OCI-LY7 (cell line): ENCODE measurements at regions not wholly inside any gene's neighbourhood (a gene's known extent, or its start where the extent isn't known, plus 50 kb on each side); places are given as distances from the start of the nearest gene placed in this dataset.

Source experiments
- BruUV-seq: library from RNA; stranded (reverse); fragments of 400-500 nt; replicated peaks from 2 replicates; lab custom pipeline; 2021; lab: Mats Ljungman, UMichigan
- CTCF ChIA-PET: fragments of 300-600 bp; sonication (Branson Sonifier 250); formaldehyde crosslinking; loops from one replicate; lab custom pipeline; 2022; ENCODE audit warnings: antibody characterized with exemption; ENCODE audit not compliant: unreplicated experiment; lab: Charles Lee
- POLR2A ChIA-PET: fragments of 300-600 bp; sonication (Branson Sonifier 250); formaldehyde crosslinking; loops from one replicate; lab custom pipeline; 2022; ENCODE audit warnings: antibody characterized with exemption; lab: Charles Lee
- DNase-seq: peaks from one replicate; pipeline ENCODE4 v3.0.0-alpha.2; 2015; ENCODE audit warnings: low spot score
- H2AFZ ChIP-seq: fragments of 200-600 bp; sonication (generic), shearing (Covaris generic); 2 replicates; pipeline ENCODE4 v1.6.1; 2014; ENCODE audit warnings: mild to moderate bottlenecking, antibody characterized with exemption, low read length, moderate library complexity
- H3K27ac ChIP-seq: fragments of 200-600 bp; sonication (generic); 2 replicates; pipeline ENCODE4 v1.5.1; 2014; ENCODE audit warnings: mixed run types, low read depth, mild to moderate bottlenecking, moderate library complexity, low read length, inconsistent platforms; ENCODE audit not compliant: poor library complexity, severe bottlenecking
- H3K36me3 ChIP-seq: fragments of 200-600 bp; sonication (generic); 2 replicates; pipeline ENCODE4 v1.6.1; 2014; ENCODE audit warnings: mild to moderate bottlenecking, antibody characterized with exemption, low read length, moderate library complexity, mixed read lengths; ENCODE audit not compliant: insufficient read depth
- H3K4me1 ChIP-seq: fragments of 200-600 bp; sonication (generic); 2 replicates; pipeline ENCODE4 v1.5.1; 2014; ENCODE audit warnings: mild to moderate bottlenecking, low read length; ENCODE audit not compliant: insufficient read depth, poor library complexity, severe bottlenecking
- H3K4me2 ChIP-seq: fragments of 200-600 bp; sonication (generic); 2 replicates; pipeline ENCODE4 v1.6.1; 2014; ENCODE audit warnings: mild to moderate bottlenecking, low read length
- H3K4me3 ChIP-seq: fragments of 200-600 bp; sonication (generic); 2 replicates; pipeline ENCODE4 v1.5.1; 2014; ENCODE audit warnings: mild to moderate bottlenecking, low read depth, low read length; ENCODE audit not compliant: poor library complexity, severe bottlenecking
- H3K79me2 ChIP-seq: fragments of 200-600 bp; sonication (generic); 2 replicates; pipeline ENCODE4 v1.6.1; 2016; ENCODE audit warnings: low read depth, mild to moderate bottlenecking, low read length, moderate library complexity, mixed read lengths; ENCODE audit not compliant: insufficient read depth
- H3K9me2 ChIP-seq: fragments of 200-600 bp; sonication (generic); 2 replicates; pipeline ENCODE4 v1.6.1; 2016; ENCODE audit warnings: mild to moderate bottlenecking, low read length, mixed read lengths; ENCODE audit not compliant: insufficient read depth
- H3K9me3 ChIP-seq: fragments of 200-600 bp; sonication (generic); 2 replicates; pipeline ENCODE4 v1.6.1; 2014; ENCODE audit warnings: mild to moderate bottlenecking, mixed run types, low read length, mixed read lengths
- H4K20me1 ChIP-seq: fragments of 200-600 bp; sonication (generic); 2 replicates; pipeline ENCODE4 v1.6.1; 2014; ENCODE audit warnings: mild to moderate bottlenecking, antibody characterized with exemption, low read length, moderate library complexity, mixed read lengths; ENCODE audit not compliant: insufficient read depth
- EZH2phosphoT487 ChIP-seq: fragments of 200-600 bp; sonication (generic); IDR thresholded peaks from 2 replicates; pipeline ENCODE4 v1.6.1; 2018; ENCODE audit warnings: low read depth, borderline replicate concordance, mild to moderate bottlenecking, mixed run types, antibody characterized with exemption, low read length, moderate library complexity, mixed read lengths
- intact Hi-C: fragments of 100-400 bp; cut with micrococcal nuclease; formaldehyde crosslinking; loops from one replicate; pipeline ENCODE4 v1.10.0; 2022; ENCODE audit not compliant: unreplicated experiment
- TF ChIP-seq, protein P1 (sequence below): fragments of 200-600 bp; sonication (generic); conservative IDR thresholded peaks from 2 replicates; pipeline ENCODE4 v1.5.1; 2014; ENCODE audit warnings: mild to moderate bottlenecking, antibody characterized with exemption, low read length, moderate library complexity, mixed read lengths

DNA sequence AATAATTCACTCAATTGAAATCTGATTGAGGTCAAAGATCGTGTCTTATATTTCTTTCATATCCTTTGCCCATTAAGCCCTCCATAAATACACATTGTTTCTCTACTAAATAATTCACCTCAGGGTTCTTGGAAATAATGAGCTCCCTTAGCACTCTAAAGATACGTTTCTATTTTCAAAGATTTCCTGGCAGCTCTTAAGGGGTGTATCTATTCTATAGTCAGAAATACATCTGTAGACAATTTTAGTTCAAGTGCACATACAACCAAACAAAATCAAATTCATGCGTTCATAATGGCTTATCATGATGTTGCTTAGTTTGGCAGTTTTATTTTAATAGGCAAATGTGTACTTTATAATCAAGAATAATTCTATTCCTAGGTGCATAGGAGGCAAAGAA is 361.1 kb upstream of the DDHD1 start:
- Histone ChIP-seq H3K4me1 (no peaks in the 10 kb centered on the region), H3K27ac (no peak overlapping the region), H3K9me3 (no peaks in the 10 kb centered on the region), H3K9me2 (no peaks in the 10 kb centered on the region), H3K79me2 (no peaks in the 10 kb centered on the region), H3K36me3 (no peaks in the 10 kb centered on the region), H2AFZ (no peak overlapping the region), H4K20me1 (no peaks in the 10 kb centered on the region), H3K4me2 (no peak overlapping the region), H3K4me3 (no peak overlapping the region)
- POLR2A ChIA-PET: no interaction called here
- intact Hi-C loops: no loop called here
- TF ChIP-seq, protein P1, sequence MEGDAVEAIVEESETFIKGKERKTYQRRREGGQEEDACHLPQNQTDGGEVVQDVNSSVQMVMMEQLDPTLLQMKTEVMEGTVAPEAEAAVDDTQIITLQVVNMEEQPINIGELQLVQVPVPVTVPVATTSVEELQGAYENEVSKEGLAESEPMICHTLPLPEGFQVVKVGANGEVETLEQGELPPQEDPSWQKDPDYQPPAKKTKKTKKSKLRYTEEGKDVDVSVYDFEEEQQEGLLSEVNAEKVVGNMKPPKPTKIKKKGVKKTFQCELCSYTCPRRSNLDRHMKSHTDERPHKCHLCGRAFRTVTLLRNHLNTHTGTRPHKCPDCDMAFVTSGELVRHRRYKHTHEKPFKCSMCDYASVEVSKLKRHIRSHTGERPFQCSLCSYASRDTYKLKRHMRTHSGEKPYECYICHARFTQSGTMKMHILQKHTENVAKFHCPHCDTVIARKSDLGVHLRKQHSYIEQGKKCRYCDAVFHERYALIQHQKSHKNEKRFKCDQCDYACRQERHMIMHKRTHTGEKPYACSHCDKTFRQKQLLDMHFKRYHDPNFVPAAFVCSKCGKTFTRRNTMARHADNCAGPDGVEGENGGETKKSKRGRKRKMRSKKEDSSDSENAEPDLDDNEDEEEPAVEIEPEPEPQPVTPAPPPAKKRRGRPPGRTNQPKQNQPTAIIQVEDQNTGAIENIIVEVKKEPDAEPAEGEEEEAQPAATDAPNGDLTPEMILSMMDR: no peak
- TF ChIP-seq EZH2phosphoT487: no peak
- no TSS peak for BruUV-seq
- DNase-seq: no peak
- CTCF ChIA-PET: no interaction called here

DNA sequence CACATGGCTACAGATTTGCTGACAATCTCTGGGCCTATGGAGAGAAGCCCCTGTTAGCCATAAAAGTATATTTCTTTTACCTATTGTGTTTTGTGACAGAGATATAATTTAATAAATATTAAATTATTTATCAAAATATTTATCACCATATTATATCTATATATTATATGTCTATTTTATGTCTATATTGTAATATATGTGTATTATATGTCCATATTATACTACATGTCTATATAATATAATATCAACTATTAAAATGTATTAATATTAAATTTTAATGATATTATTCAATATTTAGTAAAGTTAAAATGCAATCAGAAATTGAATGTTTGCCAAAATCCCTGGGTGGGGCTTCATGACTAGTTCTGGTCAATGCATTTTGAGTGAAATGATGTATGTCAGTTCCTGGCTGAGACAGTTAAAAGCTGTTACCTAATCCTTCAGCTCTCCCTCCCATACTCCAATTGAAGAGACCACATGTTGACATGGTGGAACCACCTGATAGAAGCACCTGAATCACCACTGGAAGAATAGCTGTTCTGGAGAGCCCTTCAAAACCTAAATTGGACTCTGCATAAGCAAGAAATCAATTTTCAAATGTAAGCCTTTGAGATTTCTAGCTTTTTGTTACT is 357.3 kb upstream of the DDHD1 start:
- no TSS peak for BruUV-seq
- DNase-seq: no peak
- CTCF ChIA-PET: no interaction called here
- Histone ChIP-seq H3K79me2 (no peaks in the 10 kb centered on the region), H3K4me1 (no peaks in the 10 kb centered on the region), H3K9me3 (no peaks in the 10 kb centered on the region), H2AFZ (no peak overlapping the region), H4K20me1 (no peaks in the 10 kb centered on the region), H3K4me2 (no peak overlapping the region), H3K36me3 (no peaks in the 10 kb centered on the region), H3K27ac (no peak overlapping the region), H3K9me2 (no peaks in the 10 kb centered on the region), H3K4me3 (no peak overlapping the region)
- no peak for TF ChIP-seq EZH2phosphoT487
- TF ChIP-seq, protein P1: no peak
- POLR2A ChIA-PET: interaction anchor here (0.6 kb wide), 1 partner anchor 34 kb away, joined by 4 read pairs; no protein-coding TSS in a partner anchor
- intact Hi-C loops: no loop called here

DNA sequence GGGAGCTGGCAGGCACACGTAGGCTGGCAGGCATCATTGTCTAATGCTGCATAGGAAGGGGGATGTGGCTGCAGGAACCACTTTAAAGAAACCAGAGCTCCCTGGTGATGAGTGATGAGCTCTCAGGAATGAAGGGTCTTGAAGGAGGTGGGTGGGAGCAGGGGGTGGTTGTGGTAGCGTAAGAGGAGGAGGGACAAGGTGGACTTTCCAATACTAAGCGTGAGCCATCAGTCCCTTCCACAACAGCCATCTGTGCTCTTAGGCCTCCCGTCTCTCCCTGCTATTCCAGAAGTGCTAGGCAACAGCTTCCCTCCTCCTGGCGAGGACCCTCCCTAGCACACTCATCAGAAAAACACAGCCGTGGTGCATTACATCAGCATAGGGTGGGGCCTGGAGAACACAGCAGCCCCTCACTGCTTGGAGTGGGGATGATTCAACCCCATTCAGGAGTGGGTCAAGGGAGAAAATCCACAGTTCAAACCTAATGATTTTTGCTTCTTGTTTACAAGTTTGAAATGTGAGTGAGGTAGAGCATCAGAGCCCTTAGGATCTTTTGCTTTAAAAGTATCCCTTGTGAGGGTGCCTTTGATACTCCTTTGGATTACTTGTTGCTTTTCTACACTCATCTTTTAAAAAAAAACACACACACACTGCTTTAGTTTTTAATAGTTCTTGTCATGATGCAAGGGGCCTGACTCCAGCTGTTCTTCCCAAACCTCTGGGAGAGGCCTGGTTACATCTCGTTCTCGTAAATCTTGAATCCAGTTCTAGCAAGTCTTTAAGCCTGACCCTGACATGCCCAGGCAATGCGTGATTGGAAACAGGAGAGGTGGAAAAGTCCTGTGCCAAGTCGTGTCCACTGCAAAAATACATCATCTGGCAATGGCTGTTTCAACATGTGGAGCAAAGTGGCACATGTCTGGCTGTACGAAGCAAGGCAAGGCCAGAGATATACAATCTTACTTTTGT is 356.4 kb upstream of the DDHD1 start:
- intact Hi-C loops: no loop called here
- Histone ChIP-seq H3K4me3 (no peak overlapping the region), H3K27ac (no peak overlapping the region), H3K9me2 (no peaks in the 10 kb centered on the region), H3K4me2 (no peak overlapping the region), H4K20me1 (no peaks in the 10 kb centered on the region), H3K9me3 (no peaks in the 10 kb centered on the region), H3K4me1 (no peaks in the 10 kb centered on the region), H3K36me3 (no peaks in the 10 kb centered on the region), H3K79me2 (no peaks in the 10 kb centered on the region), H2AFZ (no peak overlapping the region)
- no peak for TF ChIP-seq EZH2phosphoT487
- TF ChIP-seq, protein P1: no peak
- POLR2A ChIA-PET: no interaction called here
- BruUV-seq: no TSS peak
- DNase-seq: no peak
- CTCF ChIA-PET: no interaction called here
